HG03439 (cell line): ENCODE measurements at regions not wholly inside any gene's neighbourhood (a gene's known extent, or its start where the extent isn't known, plus 50 kb on each side); places are given as distances from the start of the nearest gene placed in this dataset.
"Not testable (repeated sequence)": the region's sequence is repeated elsewhere in the genome, so short reads cannot be mapped to it uniquely, and the experiment has no call there.

Experiments
- ATAC-seq: cut with Tn5 transposase; IDR thresholded peaks from one replicate; pipeline ENCODE4 v1.9.1; 2021; ENCODE audit warnings: mild to moderate bottlenecking, moderate library complexity; ENCODE audit not compliant: unreplicated experiment

DNA sequence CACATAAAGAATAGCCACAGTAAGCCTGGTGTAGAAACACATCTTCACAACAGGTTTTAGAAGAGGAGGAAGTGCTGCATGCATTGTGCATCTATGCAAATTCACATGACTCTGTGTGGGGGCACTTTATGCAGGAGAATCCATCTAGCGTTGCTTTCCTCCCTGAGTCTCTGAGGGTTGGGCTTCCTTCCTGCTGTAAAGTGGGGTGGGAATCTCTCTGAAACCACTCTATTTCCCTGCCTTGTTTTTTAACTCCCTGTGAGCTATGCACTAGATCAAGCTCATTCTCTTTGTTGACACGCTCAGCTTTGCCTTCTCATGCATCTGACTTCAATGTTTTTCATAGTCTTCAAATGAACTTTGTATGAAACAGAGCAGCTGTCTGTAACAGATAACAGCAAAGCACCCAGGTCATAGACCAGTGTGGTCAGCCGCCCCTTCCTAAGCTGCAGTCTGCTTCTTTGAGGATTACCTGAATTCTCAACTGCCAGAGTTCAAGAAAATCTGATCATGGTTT lies 102.7 kb upstream of the DPH5 start:
- peak; percentile 74 for ATAC-seq

DNA sequence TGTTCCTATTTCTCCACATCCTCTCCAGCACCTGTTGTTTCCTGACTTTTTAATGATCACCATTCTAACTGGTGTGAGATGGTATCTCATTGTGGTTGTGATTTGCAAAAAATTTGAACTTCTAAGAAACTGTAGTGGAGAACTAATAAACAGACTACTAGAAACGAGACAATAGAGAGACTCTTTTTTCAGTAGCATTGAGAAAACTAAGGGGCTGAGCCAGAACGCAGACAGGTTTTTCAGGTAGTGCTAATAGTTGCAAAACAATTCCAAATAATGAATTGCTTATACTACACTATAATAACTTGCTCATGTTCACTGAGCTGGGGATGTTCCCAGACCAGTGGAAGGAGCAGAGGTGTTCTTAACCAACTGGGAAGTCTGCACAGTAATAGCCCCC lies 98.8 kb upstream of the DPH5 start:
- ATAC-seq = no peak

GRCh38 chr1:101123904-101124303 lies 98.3 kb upstream of the DPH5 start:
- ATAC-seq = not testable (repeated sequence)

DNA sequence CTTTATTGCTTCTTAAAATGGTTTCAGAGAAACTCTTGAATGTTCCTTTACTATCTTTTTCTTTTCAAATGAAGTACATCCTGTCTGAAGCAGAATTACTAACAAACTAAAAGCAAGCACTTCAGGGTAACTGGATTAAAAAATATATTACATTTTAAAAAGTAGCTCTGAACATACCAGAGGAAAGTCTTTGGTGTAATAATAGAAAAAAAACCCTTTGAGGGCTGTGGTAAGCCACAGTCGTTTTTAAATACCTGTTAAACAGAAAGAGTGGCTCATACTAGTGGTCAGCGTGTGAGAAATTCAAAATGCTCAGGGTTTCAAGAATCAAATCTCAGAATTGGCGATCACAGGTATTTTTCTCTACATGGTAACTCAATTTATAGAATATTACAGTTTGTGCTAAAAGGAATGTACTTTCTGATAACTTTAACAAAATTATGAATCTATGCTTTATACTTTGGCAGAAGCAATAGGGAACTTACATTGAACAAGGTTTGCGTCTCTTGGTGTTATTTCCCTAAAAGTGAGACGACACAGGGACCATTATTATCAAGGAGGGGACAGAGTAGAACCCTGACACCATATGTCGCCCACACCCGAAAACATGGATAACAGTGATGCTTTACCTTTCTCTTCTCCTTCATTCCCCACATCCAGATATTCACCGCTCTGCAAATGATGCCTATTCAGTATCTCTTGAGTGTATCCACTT lies 97.0 kb upstream of the DPH5 start:
- ATAC-seq = peak; percentile 94

DNA sequence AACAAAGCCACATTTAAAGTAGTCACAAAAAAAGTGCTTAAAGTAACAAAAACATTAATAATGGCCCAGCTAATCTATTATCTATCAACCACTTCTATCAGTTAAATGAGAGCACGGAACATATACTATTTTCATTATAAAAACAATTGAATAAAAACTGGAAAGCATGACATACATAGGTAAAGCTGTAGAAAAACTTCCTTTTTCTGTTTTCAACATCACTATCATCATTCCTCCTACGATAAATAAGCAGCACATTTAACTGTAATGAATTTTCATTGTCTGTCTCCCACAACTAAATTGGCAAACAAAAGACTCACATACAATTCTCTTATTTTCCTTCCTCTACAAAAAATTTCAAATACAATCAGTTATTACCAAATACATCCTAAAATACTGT lies 96.4 kb upstream of the DPH5 start:
- ATAC-seq = no peak

DNA sequence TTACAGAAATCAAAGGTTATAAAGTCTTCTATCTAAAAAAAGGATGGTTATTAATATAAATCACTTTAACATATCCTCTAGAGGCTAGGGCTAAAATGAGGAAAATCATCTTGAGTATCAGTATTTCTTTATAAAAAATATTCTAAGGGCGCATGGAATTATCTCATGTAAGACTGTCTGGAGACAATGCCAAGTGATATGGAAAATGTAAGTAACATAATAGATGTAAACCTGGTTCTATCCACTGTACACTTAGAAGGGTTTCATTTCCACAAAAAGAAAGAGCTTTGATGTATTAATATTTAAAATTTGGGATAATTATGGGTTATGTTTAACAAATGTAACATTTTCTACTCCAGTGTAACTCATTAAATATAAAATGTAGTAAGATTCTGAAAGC lies 95.9 kb upstream of the DPH5 start:
- no peak for ATAC-seq

- ATAC-seq = no peak
These were observed 95.3 kb upstream of the DPH5 start for GRCh38 chr1:101120868-101121267.

GRCh38 chr1:101119289-101119688 lies 93.7 kb upstream of the DPH5 start:
- no peak for ATAC-seq

- ATAC-seq = no peak
These were observed 90.4 kb upstream of the DPH5 start for GRCh38 chr1:101116006-101116405.

- ATAC-seq = no peak
These were observed 89.5 kb upstream of the DPH5 start for GRCh38 chr1:101115112-101115511.

DNA sequence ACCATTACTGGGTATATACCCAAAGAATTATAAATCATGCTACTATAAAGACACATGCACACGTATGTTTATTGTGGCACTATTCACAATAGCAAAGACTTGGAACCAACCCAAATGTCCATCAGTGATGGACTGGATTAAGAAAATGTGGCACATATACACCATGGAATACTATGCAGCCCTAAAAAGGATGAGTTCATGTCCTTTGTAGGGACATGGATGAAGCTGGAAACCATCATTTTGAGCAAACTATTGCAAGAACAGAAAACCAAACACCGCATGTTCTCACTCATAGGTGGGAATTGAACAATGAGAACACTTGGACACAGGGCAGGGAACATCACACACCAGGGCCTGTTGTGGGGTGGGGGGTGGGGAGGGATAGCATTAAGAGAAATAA lies 88.5 kb upstream of the DPH5 start:
- not testable (repeated sequence) for ATAC-seq

DNA sequence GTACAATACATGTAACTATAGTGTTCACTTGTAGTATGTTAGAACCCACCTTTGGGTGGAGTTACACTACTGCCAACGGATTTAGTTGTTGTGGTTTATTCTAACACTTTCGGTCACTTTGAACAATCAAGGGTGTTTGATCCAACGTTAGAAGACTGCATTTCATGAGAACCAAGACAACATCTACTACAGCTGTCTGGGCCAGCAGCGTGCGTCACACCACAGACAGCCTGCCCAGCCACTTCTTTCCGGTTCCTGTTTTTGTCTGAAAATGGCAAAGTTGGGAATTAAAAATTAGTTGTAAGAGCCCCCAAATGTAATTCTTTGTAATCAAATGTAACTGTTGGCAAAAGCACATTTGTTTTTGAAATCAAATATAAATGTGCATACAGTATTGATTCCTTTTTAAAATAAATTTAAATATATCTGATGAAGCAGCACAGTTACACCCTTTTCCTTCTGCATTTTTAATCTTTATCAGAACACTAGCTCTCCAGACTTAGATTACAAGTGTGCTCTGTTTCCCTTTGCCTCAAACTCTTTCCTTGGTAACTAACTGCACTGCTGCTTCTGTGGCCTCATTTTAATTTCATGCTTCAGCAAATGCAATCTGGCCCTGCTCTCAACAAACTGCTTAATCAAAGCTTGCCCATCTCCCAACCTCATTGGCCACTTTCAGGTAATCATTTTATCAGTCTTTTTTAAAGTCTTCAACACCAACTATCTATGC lies 86.6 kb upstream of the DPH5 start:
- ATAC-seq = peak; percentile 70

- no peak for ATAC-seq
These were observed 85.9 kb upstream of the DPH5 start for GRCh38 chr1:101111461-101111860.

- no peak for ATAC-seq
These were observed 84.2 kb upstream of the DPH5 start for GRCh38 chr1:101109791-101110190.

- no peak for ATAC-seq
These were observed 82.5 kb upstream of the DPH5 start for GRCh38 chr1:101108111-101108500.

- ATAC-seq = no peak
These were observed 82.0 kb upstream of the DPH5 start for GRCh38 chr1:101107496-101108110.

GRCh38 chr1:101105877-101106276 lies 80.3 kb upstream of the DPH5 start:
- no peak for ATAC-seq

- ATAC-seq = no peak
These were observed 77.0 kb upstream of the DPH5 start for GRCh38 chr1:101102426-101103156.

- no peak for ATAC-seq
These were observed 75.8 kb upstream of the DPH5 start for GRCh38 chr1:101101360-101101759.

DNA sequence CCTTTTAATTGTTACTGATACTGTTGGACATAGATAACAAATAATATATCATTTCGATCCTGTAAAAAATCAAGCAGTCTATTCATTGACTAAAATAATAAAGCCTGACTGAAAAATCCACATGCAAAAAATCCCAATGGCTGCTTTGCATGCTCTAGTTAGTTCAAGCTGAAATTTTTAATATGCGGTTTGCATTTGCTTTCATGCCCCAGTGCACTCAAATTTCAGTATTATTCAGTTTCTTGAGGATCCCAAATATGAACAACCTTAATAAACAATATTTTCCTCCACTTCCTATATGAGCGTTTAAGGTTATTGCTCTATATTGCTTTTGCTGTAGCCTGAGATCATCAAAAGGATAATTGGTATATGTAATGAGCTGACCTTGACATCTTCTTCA lies 75.1 kb upstream of the DPH5 start:
- ATAC-seq = no peak

DNA sequence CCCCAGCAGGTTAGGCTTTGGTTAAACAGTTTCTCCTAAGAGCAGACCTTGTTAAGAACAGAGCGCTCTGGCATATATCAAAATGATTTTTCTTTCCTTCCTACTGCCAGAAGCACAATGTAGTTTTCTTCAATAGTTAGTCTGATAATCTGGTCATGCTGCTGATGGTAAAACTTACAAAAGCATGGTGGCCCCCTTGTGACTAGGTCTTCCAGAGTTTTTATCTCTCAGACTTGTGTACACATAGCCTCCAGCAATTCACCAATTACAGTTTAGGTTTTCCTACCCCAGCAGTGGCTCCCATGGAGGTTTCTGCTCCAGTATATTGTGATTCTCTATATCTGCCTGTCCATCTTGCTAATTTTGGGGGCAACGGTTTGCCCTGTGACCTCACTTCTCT lies 73.3 kb upstream of the DPH5 start:
- ATAC-seq = no peak
